Globus pallidus (tissue), 1 donor: ENCODE measurements at regions not wholly inside any gene's neighbourhood (a gene's known extent, or its start where the extent isn't known, plus 50 kb on each side); places are given as distances from the start of the nearest gene placed in this dataset.

ENCODE experiments used
- DNase-seq: peaks from one replicate; pipeline ENCODE4 v3.0.0-alpha.2; 2015; ENCODE audit warnings: low spot score

DNA sequence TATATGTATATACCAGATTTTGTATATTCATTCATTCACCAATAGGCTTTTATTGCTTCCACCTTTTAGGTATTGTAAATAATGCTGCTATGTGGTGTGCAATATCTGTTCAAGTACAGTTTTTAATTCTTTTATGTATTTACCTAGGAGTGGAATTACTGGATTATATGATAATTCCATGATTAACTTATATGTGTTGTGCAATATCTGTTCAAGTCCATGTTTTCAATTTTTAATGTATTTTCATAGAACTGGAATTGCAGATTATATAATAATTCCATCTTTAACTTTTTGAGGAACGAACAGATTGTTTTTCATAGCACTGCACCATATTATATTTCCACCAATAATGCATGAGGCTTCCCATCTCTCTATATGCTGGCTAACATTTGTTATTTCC lies 50.6 kb upstream of the L3MBTL4 start:
- no peak for DNase-seq

GRCh38 chr18:6476190-6476589 lies 61.5 kb upstream of the L3MBTL4 start:
- DNase-seq: peak; percentile 50

GRCh38 chr18:6476880-6477279 lies 62.2 kb upstream of the L3MBTL4 start:
- DNase-seq: no peak

GRCh38 chr18:6478121-6478520 lies 63.4 kb upstream of the L3MBTL4 start:
- DNase-seq: no peak

DNA sequence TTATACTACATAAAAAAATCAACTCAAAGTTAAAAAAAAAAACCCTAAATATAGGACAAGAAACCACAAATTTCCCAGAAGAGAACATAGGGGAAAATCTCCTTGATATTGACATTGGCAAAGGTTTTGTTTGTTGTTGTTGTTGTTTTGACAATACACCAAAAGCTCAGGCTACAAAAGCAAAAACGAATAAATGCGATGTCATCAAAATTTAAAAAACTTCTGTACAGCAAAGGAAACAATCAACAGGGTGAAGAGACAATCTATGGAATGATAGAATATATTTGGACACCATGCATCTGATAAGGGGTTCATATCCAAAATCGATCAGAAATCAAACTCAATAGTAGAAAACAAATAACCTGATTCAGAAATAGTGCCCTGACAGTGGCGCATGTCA lies 65.0 kb upstream of the L3MBTL4 start:
- DNase-seq: no peak

DNA sequence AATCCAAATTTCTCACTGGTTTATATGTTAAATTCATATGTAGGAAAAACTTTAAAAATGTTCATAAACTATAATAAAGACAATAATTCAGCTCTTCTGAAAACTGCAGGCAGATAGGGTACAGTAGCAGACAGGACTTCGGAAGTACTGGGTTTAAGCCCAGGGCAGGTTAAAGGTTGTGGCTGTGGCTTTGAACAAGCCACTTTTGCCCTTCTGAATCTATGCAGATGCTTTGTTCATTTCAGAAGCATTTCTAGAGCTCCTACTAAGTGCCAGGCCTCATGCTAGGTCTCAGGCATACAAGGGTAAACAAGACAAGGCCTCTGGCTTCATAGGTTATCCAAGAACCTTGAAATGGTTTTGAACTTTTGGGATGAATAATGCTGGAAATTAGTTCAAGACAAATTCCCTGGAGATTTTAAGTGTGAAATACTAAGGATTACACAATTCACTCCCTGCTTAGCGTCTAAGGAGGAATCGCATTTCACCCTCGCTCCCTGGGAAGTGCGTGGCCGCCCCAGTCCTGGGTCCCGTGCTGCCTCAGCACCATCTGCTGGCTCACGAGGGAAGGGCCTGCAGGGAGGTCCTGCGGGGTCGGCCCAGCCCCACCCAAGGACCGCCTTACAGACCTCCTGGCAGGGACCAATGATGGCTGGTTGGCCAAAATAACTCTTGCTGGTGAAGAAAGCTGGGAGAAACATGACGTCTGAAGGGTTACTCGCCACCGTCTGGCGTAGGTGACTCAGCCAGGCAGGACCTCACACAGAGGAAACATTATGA lies 67.7 kb upstream of the L3MBTL4 start:
- peak; percentile 32 for DNase-seq

DNA sequence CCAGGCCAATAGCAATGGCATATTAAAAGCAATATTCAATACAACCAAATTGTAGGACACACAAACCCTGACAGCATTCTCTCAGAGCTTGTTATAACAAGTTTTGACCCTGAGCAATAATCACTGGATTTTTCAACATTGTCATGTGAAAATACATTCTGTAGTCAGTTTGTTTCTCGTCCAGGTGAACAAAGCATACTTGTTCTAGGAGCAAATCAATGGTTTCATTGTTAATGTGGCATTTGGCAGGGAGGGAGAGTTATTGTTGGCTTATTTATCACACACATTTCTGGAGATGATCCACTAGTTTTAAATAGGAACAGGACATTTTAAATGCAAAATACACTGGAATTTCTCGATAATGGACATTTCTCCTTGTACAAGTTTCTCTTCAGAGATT lies 69.9 kb upstream of the L3MBTL4 start:
- peak; percentile 24 for DNase-seq

DNA sequence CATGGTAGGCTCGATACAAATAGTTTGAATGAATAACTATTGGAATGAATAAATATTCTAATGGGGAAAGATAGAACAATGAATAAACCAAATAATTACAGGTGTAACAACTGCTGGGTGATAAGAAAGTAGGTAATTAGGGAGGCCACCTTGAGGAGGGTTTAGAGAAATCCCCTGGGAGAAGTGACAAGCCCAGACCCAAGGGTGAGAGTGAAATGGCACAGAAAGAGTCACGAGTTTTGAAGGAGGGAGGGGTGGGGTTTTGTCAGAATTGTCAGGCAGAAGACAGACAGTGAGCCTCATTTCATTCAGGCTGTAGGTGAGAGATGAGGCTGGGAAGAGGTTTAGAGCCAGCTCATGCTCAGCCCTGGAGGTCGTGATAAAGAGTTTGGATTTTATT lies 71.6 kb upstream of the L3MBTL4 start:
- DNase-seq: no peak

GRCh38 chr18:6486764-6487426 lies 72.2 kb upstream of the L3MBTL4 start:
- DNase-seq: no peak

DNA sequence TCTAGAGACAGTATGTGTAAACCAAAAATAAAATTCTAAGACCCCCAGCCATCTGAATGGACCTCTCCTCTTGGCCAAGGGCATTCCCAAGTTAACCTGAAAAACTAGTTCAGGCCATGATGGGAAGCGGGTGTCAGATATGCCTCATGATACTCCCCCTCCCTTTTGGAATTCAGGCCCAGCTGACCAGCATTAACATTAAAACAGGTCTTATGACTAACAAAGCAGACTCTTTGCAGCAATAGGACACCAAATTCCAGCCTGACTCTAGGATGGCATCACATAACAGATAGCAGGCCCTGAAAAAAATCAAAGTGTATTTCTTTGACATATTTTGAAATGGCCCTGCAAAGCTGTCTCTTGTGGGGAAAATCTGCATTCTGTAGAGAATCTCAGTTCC lies 73.3 kb upstream of the L3MBTL4 start:
- no peak for DNase-seq

- DNase-seq: no peak
Measured at GRCh38 chr18:6488956-6489355, 74.2 kb upstream of the L3MBTL4 start.

GRCh38 chr18:6489977-6490376 lies 75.3 kb upstream of the L3MBTL4 start:
- DNase-seq: no peak

- no peak for DNase-seq
Measured at GRCh38 chr18:6493194-6493593, 78.5 kb upstream of the L3MBTL4 start.

- DNase-seq: no peak
Measured at GRCh38 chr18:6495536-6495935, 80.8 kb upstream of the L3MBTL4 start.

DNA sequence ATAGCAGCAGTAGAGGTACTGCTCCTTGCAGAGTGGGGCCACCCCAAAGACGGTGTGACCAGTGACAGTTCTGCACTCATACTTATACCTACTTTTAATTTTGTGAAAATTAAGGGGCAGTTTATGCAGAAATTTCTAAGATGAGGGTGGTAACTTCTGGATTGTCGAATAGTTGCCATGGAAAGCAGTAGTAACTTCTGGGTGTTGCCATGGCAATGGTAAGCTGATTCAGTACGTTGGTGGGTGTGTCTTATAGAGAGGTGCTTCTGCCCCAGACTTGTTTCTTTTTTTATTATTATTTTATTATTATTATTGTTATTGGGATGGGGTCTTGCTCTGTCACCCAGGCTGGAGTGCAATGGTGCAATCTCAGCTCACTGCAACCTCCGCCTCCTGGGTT lies 82.8 kb upstream of the L3MBTL4 start:
- DNase-seq: no peak

DNA sequence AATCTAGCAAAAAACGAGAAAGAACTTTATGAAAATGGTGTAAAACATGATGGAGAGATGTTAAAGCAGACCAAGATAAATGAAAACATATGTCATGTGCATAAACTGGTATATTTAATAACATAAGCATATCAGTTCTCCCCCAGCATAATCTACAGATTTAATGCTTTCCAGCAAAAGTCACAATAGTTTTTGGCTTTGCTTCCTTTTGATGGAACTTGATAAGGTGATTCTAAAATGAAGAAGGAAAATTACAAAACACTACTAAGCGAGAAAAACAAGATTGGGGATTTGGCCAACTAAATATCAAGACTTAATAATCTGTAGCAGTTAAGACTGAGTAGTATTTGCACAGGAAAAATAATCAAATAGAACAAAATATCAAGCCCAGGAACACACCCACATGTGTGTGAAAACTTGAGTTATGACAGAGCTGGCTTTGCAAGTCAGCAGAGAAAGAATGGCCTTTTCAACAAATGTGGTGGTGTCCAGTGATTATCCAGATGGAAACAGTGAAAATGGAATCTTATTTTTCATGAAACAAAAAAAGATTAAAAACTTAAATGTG lies 83.7 kb upstream of the L3MBTL4 start:
- DNase-seq: no peak

GRCh38 chr18:6504605-6505497 lies 90.1 kb upstream of the L3MBTL4 start:
- DNase-seq: no peak

GRCh38 chr18:6505498-6505875 lies 90.8 kb upstream of the L3MBTL4 start:
- no peak for DNase-seq

- DNase-seq: no peak
Measured at GRCh38 chr18:6509417-6509816, 94.7 kb upstream of the L3MBTL4 start.

- DNase-seq: no peak
Measured at GRCh38 chr18:6509832-6510231, 95.1 kb upstream of the L3MBTL4 start.

DNA sequence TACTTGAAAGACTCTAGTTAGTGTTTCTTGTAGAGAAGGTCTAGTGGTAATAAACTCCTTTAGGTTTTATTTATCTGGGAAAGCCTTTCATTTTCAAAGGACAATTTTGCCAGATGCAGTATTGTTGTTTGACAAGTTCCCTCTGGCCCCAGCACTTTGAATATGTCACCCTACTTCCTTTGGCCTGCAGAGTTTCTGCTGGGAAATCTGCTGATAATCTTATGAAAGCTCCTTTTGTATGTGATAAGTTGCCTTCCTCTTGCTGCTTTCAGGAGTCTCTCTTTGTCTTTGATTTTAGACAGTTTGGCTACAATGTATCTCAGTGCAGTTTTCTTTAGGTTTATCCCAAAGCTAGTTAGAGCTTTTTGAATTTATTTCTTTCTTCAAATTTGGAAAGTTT lies 106.2 kb upstream of the L3MBTL4 start:
- DNase-seq: no peak

DNA sequence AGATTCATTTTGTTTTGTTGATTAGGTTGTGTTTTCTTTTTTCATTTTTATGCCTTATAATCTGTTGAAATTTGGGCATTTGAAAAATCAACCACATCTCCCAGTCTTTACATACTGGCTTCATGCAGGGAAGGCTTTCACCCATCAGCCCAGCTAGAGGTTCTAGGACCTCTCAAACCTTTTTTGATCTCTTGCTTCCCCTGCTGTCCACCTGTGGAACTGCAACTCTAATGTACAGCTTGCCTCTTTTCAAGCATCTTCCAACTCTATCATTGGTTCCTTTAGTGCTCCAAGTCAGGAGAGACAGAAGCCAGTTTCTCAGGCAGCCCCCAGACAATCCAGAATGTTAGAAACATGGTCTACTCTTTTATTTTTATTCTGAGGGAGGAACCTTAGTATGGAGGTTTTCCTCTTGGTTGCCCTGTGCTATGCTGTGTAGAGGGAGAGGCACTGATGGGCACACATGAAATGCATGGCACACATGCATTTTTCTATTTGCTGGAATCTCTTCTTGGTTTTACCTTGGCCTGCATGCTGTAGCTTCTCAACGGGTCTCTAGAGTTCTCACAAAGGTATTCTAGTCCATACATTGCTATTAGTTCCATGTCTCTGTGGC lies 107.2 kb upstream of the L3MBTL4 start:
- no peak for DNase-seq
